Mesenchymal stem cell (in vitro differentiated cells and primary cell): ENCODE measurements at regions not wholly inside any gene's neighbourhood (a gene's known extent, or its start where the extent isn't known, plus 50 kb on each side); places are given as distances from the start of the nearest gene placed in this dataset.

Source experiments
- DNase-seq: peaks from one replicate; pipeline ENCODE4 v3.0.0-alpha.2; 2013
- H2AFZ ChIP-seq: one replicate; pipeline ENCODE4 v1.6.1; 2013; ENCODE audit warnings: low read depth, mild to moderate bottlenecking, control low read depth, inconsistent platforms, low read length, moderate library complexity
- H2AK5ac ChIP-seq: 2 replicates; pipeline ENCODE4 v1.6.1; 2013; ENCODE audit warnings: low read length, moderate library complexity, mild to moderate bottlenecking, inconsistent platforms; ENCODE audit not compliant: severe bottlenecking
- H2BK120ac ChIP-seq: one replicate; pipeline ENCODE4 v1.6.1; 2013; ENCODE audit warnings: low read depth, mild to moderate bottlenecking, inconsistent platforms, low read length, moderate library complexity
- H2BK12ac ChIP-seq, 2 experiments: one replicate each; pipeline ENCODE4 v1.6.1; 2013; ENCODE audit warnings: inconsistent platforms in 2 of 2, low read length in 2 of 2, mild to moderate bottlenecking in 2 of 2, moderate library complexity in 2 of 2, control low read depth in 1 of 2
- H2BK15ac ChIP-seq: one replicate; pipeline ENCODE4 v1.6.1; 2013; ENCODE audit warnings: mild to moderate bottlenecking, low read depth, inconsistent platforms; ENCODE audit not compliant: poor library complexity, severe bottlenecking
- H2BK5ac ChIP-seq: 2 replicates; pipeline ENCODE4 v1.6.1; 2013; ENCODE audit warnings: low read depth, mild to moderate bottlenecking, low read length, control low read depth, inconsistent platforms; ENCODE audit not compliant: poor library complexity, severe bottlenecking
- H3K14ac ChIP-seq, 2 experiments: one replicate each; pipeline ENCODE4 v1.6.1; 2013; ENCODE audit warnings: inconsistent platforms in 2 of 2, low read length in 2 of 2, control low read depth in 1 of 2, mild to moderate bottlenecking in 1 of 2, moderate library complexity in 1 of 2
- H3K18ac ChIP-seq, 2 experiments: one replicate each; pipeline ENCODE4 v1.6.1; 2013; ENCODE audit warnings: inconsistent platforms in 2 of 2, low read length in 2 of 2, control low read depth in 1 of 2, low read depth in 1 of 2, mild to moderate bottlenecking in 1 of 2
- H3K23ac ChIP-seq, 2 experiments: one replicate each; pipeline ENCODE4 v1.6.1; 2013; ENCODE audit warnings: inconsistent platforms in 2 of 2, low read length in 2 of 2, mild to moderate bottlenecking in 2 of 2, moderate library complexity in 2 of 2, control low read depth in 1 of 2
- H3K27ac ChIP-seq: 2 replicates; pipeline ENCODE4 v1.5.1; 2013; ENCODE audit warnings: mild to moderate bottlenecking, moderate library complexity, low read length, control low read depth, inconsistent platforms; ENCODE audit not compliant: poor library complexity, severe bottlenecking
- H3K27me3 ChIP-seq, 2 experiments: 2 replicates each; pipeline versions ENCODE4 v1.6.1 to v1.7.0; 2013; ENCODE audit warnings: low read length in 2 of 2, mild to moderate bottlenecking in 2 of 2, moderate library complexity in 2 of 2, control low read depth in 1 of 2, inconsistent platforms in 1 of 2; ENCODE audit not compliant: control insufficient read depth in 1 of 2, insufficient read depth in 1 of 2
- H3K36me3 ChIP-seq, 2 experiments: 2 replicates each; pipeline versions ENCODE4 v1.6.1 to v1.7.0; 2013; ENCODE audit warnings: low read length in 2 of 2, control low read depth in 1 of 2, inconsistent platforms in 1 of 2, low read depth in 1 of 2, mild to moderate bottlenecking in 1 of 2; ENCODE audit not compliant: insufficient read depth in 2 of 2, control insufficient read depth in 1 of 2
- H3K4ac ChIP-seq, 2 experiments: one replicate each; pipeline ENCODE4 v1.6.1; 2013; ENCODE audit warnings: inconsistent platforms in 2 of 2, low read length in 2 of 2, mild to moderate bottlenecking in 2 of 2, moderate library complexity in 2 of 2, control low read depth in 1 of 2, low read depth in 1 of 2
- H3K4me1 ChIP-seq: 2 replicates; pipeline ENCODE4 v1.6.1; 2013; ENCODE audit warnings: low read depth, low read length, control low read depth; ENCODE audit not compliant: control insufficient read depth, insufficient read depth
- H3K4me2 ChIP-seq: 2 replicates; pipeline ENCODE4 v1.6.1; 2013; ENCODE audit warnings: low read length, mild to moderate bottlenecking, inconsistent platforms; ENCODE audit not compliant: poor library complexity, severe bottlenecking
- H3K4me3 ChIP-seq, 2 experiments: 2 replicates each; pipeline versions ENCODE4 v1.5.1 to v1.7.0; 2013; ENCODE audit warnings: low read length in 2 of 2, mild to moderate bottlenecking in 2 of 2, control low read depth in 1 of 2, low read depth in 1 of 2; ENCODE audit not compliant: insufficient read depth in 1 of 2
- H3K79me1 ChIP-seq: replicated peaks from 2 replicates; pipeline ENCODE4 v1.6.1; 2013; ENCODE audit warnings: mild to moderate bottlenecking, control low read depth, low read length, inconsistent platforms; ENCODE audit not compliant: poor library complexity, severe bottlenecking
- H3K9ac ChIP-seq: 2 replicates; pipeline ENCODE4 v1.7.0; 2013; ENCODE audit warnings: mild to moderate bottlenecking, low read length, moderate library complexity
- H3K9me3 ChIP-seq: 2 replicates; pipeline ENCODE4 v1.7.0; 2013; ENCODE audit warnings: mild to moderate bottlenecking, low read length; ENCODE audit not compliant: control insufficient read depth
- H4K8ac ChIP-seq: one replicate; pipeline ENCODE4 v1.6.1; 2013; ENCODE audit warnings: inconsistent platforms, mild to moderate bottlenecking, low read length, moderate library complexity
- H4K91ac ChIP-seq: one replicate; pipeline ENCODE4 v1.6.1; 2013; ENCODE audit warnings: mild to moderate bottlenecking, low read length, inconsistent platforms
- WGBS: methylation state at CpG from one replicate; pipeline ENCODE4 v1.1.7; 2013; ENCODE audit warnings: mixed read lengths; 5-methylcytosine and 5-hydroxymethylcytosine counted together

GRCh38 chr2:186138845-186139244, 347.2 kb upstream of the ZC3H15 start:
- no peaks in the 10 kb centered on the region for H3K27me3 ChIP-seq
- DNase-seq: no peak
- no peaks in the 10 kb centered on the region for H3K36me3 ChIP-seq
- no peak overlapping the region for H4K8ac ChIP-seq
- H3K9ac ChIP-seq: no peak overlapping the region
- H3K27ac ChIP-seq: no peak overlapping the region
- no peak overlapping the region for H2AFZ ChIP-seq
- H2BK12ac ChIP-seq: no peak overlapping the region
- no peak overlapping the region for H2BK120ac ChIP-seq
- no peak overlapping the region for H3K4ac ChIP-seq
- H2BK15ac ChIP-seq: no peak overlapping the region
- H3K4me2 ChIP-seq: no peak overlapping the region
- H3K18ac ChIP-seq: no peak overlapping the region
- no peaks in the 10 kb centered on the region for H3K4me1 ChIP-seq
- no peak overlapping the region for H3K23ac ChIP-seq
- H2BK5ac ChIP-seq: no peak overlapping the region
- H3K79me1 ChIP-seq: no peaks in the 10 kb centered on the region
- no peak overlapping the region for H3K14ac ChIP-seq
- 85% methylated on average over 2 of the region's 2 CpGs for WGBS
- no peaks in the 10 kb centered on the region for H3K9me3 ChIP-seq
- H3K4me3 ChIP-seq: no peak overlapping the region
- H4K91ac ChIP-seq: no peak overlapping the region
- no peak overlapping the region for H2AK5ac ChIP-seq

- Histone ChIP-seq H3K36me3 (no peaks in the 10 kb centered on the region), H3K4me2 (no peak overlapping the region), H3K4ac (no peak overlapping the region), H3K79me1 (no peaks in the 10 kb centered on the region), H2BK120ac (no peak overlapping the region), H3K9me3 (peaks cover 18% of the 10 kb centered on the region), H3K27ac (no peak overlapping the region), H2BK12ac (no peak overlapping the region), H3K9ac (no peak overlapping the region), H3K4me1 (no peaks in the 10 kb centered on the region), H4K8ac (no peak overlapping the region), H4K91ac (no peak overlapping the region), H2BK5ac (no peak overlapping the region), H3K14ac (no peak overlapping the region), H3K23ac (no peak overlapping the region), H3K27me3 (no peaks in the 10 kb centered on the region), H2AK5ac (no peak overlapping the region), H3K4me3 (no peak overlapping the region), H2AFZ (no peak overlapping the region), H2BK15ac (no peak overlapping the region), H3K18ac (no peak overlapping the region)
- DNase-seq: no peak
Observed at GRCh38 chr2:186159101-186159500, 327.0 kb upstream of the ZC3H15 start.

- no peak overlapping the region for H2AFZ ChIP-seq
- H3K36me3 ChIP-seq: no peaks in the 10 kb centered on the region
- H3K27ac ChIP-seq: no peak overlapping the region
- H2BK15ac ChIP-seq: no peak overlapping the region
- DNase-seq: no peak
- no peak overlapping the region for H2BK120ac ChIP-seq
- no peak overlapping the region for H2BK12ac ChIP-seq
- H3K9ac ChIP-seq: no peak overlapping the region
- no peak overlapping the region for H4K8ac ChIP-seq
- no peak overlapping the region for H2AK5ac ChIP-seq
- H4K91ac ChIP-seq: no peak overlapping the region
- peaks cover 11% of the 10 kb centered on the region for H3K9me3 ChIP-seq
- H3K4ac ChIP-seq: no peak overlapping the region
- 100% methylated on average over 2 of the region's 2 CpGs for WGBS
- H3K4me3 ChIP-seq: no peak overlapping the region
- no peaks in the 10 kb centered on the region for H3K79me1 ChIP-seq
- H3K4me1 ChIP-seq: no peaks in the 10 kb centered on the region
- no peak overlapping the region for H3K4me2 ChIP-seq
- H2BK5ac ChIP-seq: no peak overlapping the region
- H3K27me3 ChIP-seq: no peaks in the 10 kb centered on the region
- no peak overlapping the region for H3K18ac ChIP-seq
- H3K23ac ChIP-seq: no peak overlapping the region
- H3K14ac ChIP-seq: no peak overlapping the region
Observed at GRCh38 chr2:186164325-186164724, 321.7 kb upstream of the ZC3H15 start.

GRCh38 chr2:186170693-186171092, 315.4 kb upstream of the ZC3H15 start:
- no CpG with 5 or more reads among the region's 1 CpG for WGBS

More at GRCh38 chr2:186170693-186171092, 315.4 kb upstream of the ZC3H15 start:
- Histone ChIP-seq H3K4me2 (no peak overlapping the region), H3K14ac (no peak overlapping the region), H3K4me1 (no peaks in the 10 kb centered on the region), H3K36me3 (no peaks in the 10 kb centered on the region), H3K18ac (no peak overlapping the region), H4K91ac (no peak overlapping the region), H2BK120ac (no peak overlapping the region), H2AFZ (no peak overlapping the region), H3K4ac (no peak overlapping the region), H2BK15ac (no peak overlapping the region), H2BK5ac (no peak overlapping the region), H3K23ac (no peak overlapping the region), H3K9ac (no peak overlapping the region), H3K27ac (no peak overlapping the region), H3K4me3 (no peak overlapping the region), H4K8ac (no peak overlapping the region), H2BK12ac (no peak overlapping the region), H3K27me3 (no peaks in the 10 kb centered on the region), H3K79me1 (no peaks in the 10 kb centered on the region), H3K9me3 (peaks cover 5% of the 10 kb centered on the region), H2AK5ac (no peak overlapping the region)
- no peak for DNase-seq
